Pancreas (tissue), 10 donors: ENCODE measurements at regions not wholly inside any gene's neighbourhood (a gene's known extent, or its start where the extent isn't known, plus 50 kb on each side); places are given as distances from the start of the nearest gene placed in this dataset.

Experiments used
- ATAC-seq, 4 donors: fragments of 200-7000 bp; cut with Tn5 transposase; one replicate each; pipeline versions ENCODE4 v1.8.0 to v1.9.1; 2020; ENCODE audit warnings: mild to moderate bottlenecking in 4 of 4, moderate library complexity in 4 of 4
- DNase-seq, 6 donors: peaks; one replicate each; pipeline ENCODE4 v3.0.0-alpha.2; 2020
- FAIRE-seq: peaks from 2 replicates; lab custom pipeline; 2012; peaks lifted over from hg19 to GRCh38; lab: Jason Lieb, UNC
- H3K27ac ChIP-seq, 4 donors: fragments of 200-600 bp; sonication (generic); 1 replicate in 3 of 4; 2 replicates in 1 of 4; pipeline versions ENCODE4 v1.5.0 to v1.8.0; 2020
- H3K27me3 ChIP-seq, 4 donors: fragments of 200-600 bp; one replicate each; pipeline ENCODE4 v1.8.0; 2021
- H3K36me3 ChIP-seq, 3 donors: fragments of 200-600 bp; sonication (generic) in 1 of 3; one replicate each; pipeline versions ENCODE4 v1.5.0 to v1.8.0; 2020 to 2021
- H3K4me1 ChIP-seq, 3 donors: fragments of 200-600 bp; one replicate each; pipeline ENCODE4 v1.8.0; 2021
- H3K4me3 ChIP-seq, 4 donors: fragments of 200-600 bp; sonication (generic) in 2 of 4; one replicate each; pipeline versions ENCODE4 v1.5.0 to v1.8.0; 2020 to 2021
- H3K9me3 ChIP-seq, 4 donors: fragments of 200-600 bp; one replicate each; pipeline ENCODE4 v1.8.0; 2021
- WGBS, 2 donors: extraction: QIAGEN DNeasy Blood & Tissue Kit; methylation state at CpG; one replicate each; pipeline ENCODE4 v1.1.7; 2013; 5-methylcytosine and 5-hydroxymethylcytosine counted together
- intact Hi-C, 3 donors: fragments of 100-400 bp; cut with DNase I; formaldehyde crosslinking; loops; one replicate each; pipeline versions ENCODE4 v1.11.1 to v1.14.2; 2022
- TF ChIP-seq, protein P1 (sequence below), 4 donors: fragments of 200-600 bp; sonication (generic) in 3 of 4; IDR thresholded peaks; one replicate each; pipeline versions ENCODE4 v1.5.0 to v1.8.0; 2021; ENCODE audit warnings: antibody characterized with exemption in 4 of 4
- donor health status: healthy with polysubstance abuse.
- donor health status: DM: no; HTN: no; CAD: no; lungs with moderate emphysema.
- donor health status: DM: no; HTN: no; CAD: no.
- donor health status: control.
- donor health status: control.
- donor health status: Bipolar disorder and iron deficiency.
- donor health status: DM: yes; HTN: yes; CAD: no.
- donor health status: DM: no; HTN: no; CAD: no.
- donor health status: DM: no; HTN: no; CAD: no.
- donor health status: DM: yes; HTN: yes; CAD: no.

- DNase-seq (no peak), FAIRE-seq (no peak), ATAC-seq (no peak)
- no peak overlapping the region for H3K27ac ChIP-seq
- H3K36me3 ChIP-seq: no peaks in the 10 kb centered on the region
- H3K9me3 ChIP-seq: no peaks in the 10 kb centered on the region
- TF ChIP-seq, protein P1, sequence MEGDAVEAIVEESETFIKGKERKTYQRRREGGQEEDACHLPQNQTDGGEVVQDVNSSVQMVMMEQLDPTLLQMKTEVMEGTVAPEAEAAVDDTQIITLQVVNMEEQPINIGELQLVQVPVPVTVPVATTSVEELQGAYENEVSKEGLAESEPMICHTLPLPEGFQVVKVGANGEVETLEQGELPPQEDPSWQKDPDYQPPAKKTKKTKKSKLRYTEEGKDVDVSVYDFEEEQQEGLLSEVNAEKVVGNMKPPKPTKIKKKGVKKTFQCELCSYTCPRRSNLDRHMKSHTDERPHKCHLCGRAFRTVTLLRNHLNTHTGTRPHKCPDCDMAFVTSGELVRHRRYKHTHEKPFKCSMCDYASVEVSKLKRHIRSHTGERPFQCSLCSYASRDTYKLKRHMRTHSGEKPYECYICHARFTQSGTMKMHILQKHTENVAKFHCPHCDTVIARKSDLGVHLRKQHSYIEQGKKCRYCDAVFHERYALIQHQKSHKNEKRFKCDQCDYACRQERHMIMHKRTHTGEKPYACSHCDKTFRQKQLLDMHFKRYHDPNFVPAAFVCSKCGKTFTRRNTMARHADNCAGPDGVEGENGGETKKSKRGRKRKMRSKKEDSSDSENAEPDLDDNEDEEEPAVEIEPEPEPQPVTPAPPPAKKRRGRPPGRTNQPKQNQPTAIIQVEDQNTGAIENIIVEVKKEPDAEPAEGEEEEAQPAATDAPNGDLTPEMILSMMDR (IDR thresholded peaks at IDR 0.05): no peak
- peaks cover 0 to 47% (median 4%) of the 10 kb centered on the region in 4 donors for H3K27me3 ChIP-seq
- peaks cover 0 to 7% (median 0%) of the 10 kb centered on the region in 3 donors for H3K4me1 ChIP-seq
- H3K4me3 ChIP-seq: no peak overlapping the region
- intact Hi-C loops: no loop called here
- 73 to 81% methylated on average over 3 of the region's 3 CpGs for WGBS, 2 donors
Measured at GRCh38 chr15:89414571-89414970, 79.9 kb upstream of the POLG start.

GRCh38 chr15:89413877-89414276, 79.3 kb upstream of the POLG start:
- Histone ChIP-seq H3K27me3 (peaks cover 0 to 45% (median 7%) of the 10 kb centered on the region in 4 donors), H3K27ac (no peak overlapping the region), H3K9me3 (no peaks in the 10 kb centered on the region), H3K36me3 (no peaks in the 10 kb centered on the region), H3K4me3 (no peak overlapping the region), H3K4me1 (peaks cover 0 to 13% (median 0%) of the 10 kb centered on the region in 3 donors)
- intact Hi-C loops: no loop called here
- ATAC-seq: no peak
- no peak for FAIRE-seq
- whole genome bisulfite sequencing, 2 donors: 46 to 52% methylated on average over 2 of the region's 2 CpGs
- no peak for DNase-seq
- TF ChIP-seq, protein P1 (IDR thresholded peaks at IDR 0.05): no peak

DNA sequence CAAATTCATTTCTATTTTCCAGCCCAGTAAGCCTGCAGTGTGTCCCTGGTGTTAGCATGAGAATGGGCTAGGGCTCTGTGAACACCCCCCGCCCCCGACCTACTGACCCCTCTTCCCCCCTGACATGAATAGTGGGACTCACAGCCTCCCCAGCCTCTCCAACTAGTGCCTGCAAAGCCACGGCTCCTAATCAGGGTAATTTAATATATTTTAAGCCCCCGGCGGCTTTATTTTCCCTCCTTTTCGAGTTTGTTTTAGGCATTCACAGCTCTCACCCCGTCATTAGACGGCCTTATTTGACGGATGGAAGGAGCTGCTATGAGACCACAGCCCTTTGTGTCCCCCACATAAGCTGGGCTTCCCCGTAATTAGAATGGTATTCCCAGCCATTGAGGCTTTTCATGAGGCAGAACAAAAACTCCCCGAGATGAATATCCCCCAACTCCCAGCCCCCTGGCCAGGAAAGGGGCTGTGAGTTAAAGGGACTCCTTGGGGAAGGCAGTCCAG, 78.3 kb upstream of the POLG start:
- DNase-seq: no peak
- Histone ChIP-seq H3K27me3 (peaks cover 0 to 50% (median 7%) of the 10 kb centered on the region in 4 donors), H3K9me3 (no peaks in the 10 kb centered on the region), H3K4me3 (no peak overlapping the region), H3K27ac (no peak overlapping the region), H3K4me1 (peaks cover 0 to 13% (median 0%) of the 10 kb centered on the region in 3 donors), H3K36me3 (no peaks in the 10 kb centered on the region)
- TF ChIP-seq, protein P1 (IDR thresholded peaks at IDR 0.05): no peak
- ATAC-seq: no peak
- WGBS, 2 donors: 8% methylated on average over 9 to 11 of the region's 11 CpGs
- intact Hi-C loops: no loop called here
- no peak for FAIRE-seq

DNA sequence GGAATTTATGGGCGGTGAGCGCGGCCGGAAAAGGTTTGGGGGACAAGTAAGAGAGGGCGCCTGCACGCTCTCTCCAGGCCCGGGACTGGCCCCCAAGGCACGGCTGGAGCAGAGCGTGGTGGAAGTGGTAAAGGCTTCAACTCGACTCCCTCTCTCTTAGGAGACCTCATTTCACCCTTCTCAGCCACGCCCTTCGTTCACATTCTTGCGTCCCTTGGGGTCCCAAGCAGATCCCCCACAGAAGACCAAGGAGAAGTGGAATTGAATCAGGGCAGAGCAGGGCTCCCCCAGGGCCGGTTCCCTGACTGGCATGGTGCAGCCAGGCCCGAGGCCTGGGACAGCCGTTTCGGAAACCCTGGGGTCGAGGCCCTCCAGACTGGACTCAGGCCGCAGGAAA, 75.4 kb upstream of the POLG start:
- 54 to 64% methylated on average over 19 of the region's 19 CpGs for WGBS, 2 donors
- Histone ChIP-seq H3K9me3 (no peaks in the 10 kb centered on the region), H3K27ac (no peak overlapping the region), H3K4me1 (peaks cover 0 to 17% (median 10%) of the 10 kb centered on the region in 3 donors), H3K27me3 (peaks cover 0 to 66% (median 13%) of the 10 kb centered on the region in 4 donors), H3K4me3 (no peak overlapping the region), H3K36me3 (no peaks in the 10 kb centered on the region)
- FAIRE-seq (no peak), DNase-seq (no peak), ATAC-seq (no peak)
- intact Hi-C loops: no loop called here
- TF ChIP-seq, protein P1 (IDR thresholded peaks at IDR 0.05): no peak
